OCI-LY7 (cell line): ENCODE measurements at regions not wholly inside any gene's neighbourhood (a gene's known extent, or its start where the extent isn't known, plus 50 kb on each side); places are given as distances from the start of the nearest gene placed in this dataset.
"Not testable (repeated sequence)": the region's sequence is repeated elsewhere in the genome, so short reads cannot be mapped to it uniquely, and the experiment has no call there.

Experiments
- BruUV-seq: library from RNA; stranded (reverse); fragments of 400-500 nt; replicated peaks from 2 replicates; lab custom pipeline; 2021; lab: Mats Ljungman, UMichigan
- CTCF ChIA-PET: fragments of 300-600 bp; sonication (Branson Sonifier 250); formaldehyde crosslinking; loops from one replicate; lab custom pipeline; 2022; ENCODE audit warnings: antibody characterized with exemption; ENCODE audit not compliant: unreplicated experiment; lab: Charles Lee
- POLR2A ChIA-PET: fragments of 300-600 bp; sonication (Branson Sonifier 250); formaldehyde crosslinking; loops from one replicate; lab custom pipeline; 2022; ENCODE audit warnings: antibody characterized with exemption; lab: Charles Lee
- DNase-seq: peaks from one replicate; pipeline ENCODE4 v3.0.0-alpha.2; 2015; ENCODE audit warnings: low spot score
- H2AFZ ChIP-seq: fragments of 200-600 bp; sonication (generic), shearing (Covaris generic); 2 replicates; pipeline ENCODE4 v1.6.1; 2014; ENCODE audit warnings: mild to moderate bottlenecking, antibody characterized with exemption, low read length, moderate library complexity
- H3K27ac ChIP-seq: fragments of 200-600 bp; sonication (generic); 2 replicates; pipeline ENCODE4 v1.5.1; 2014; ENCODE audit warnings: mixed run types, low read depth, mild to moderate bottlenecking, moderate library complexity, low read length, inconsistent platforms; ENCODE audit not compliant: poor library complexity, severe bottlenecking
- H3K36me3 ChIP-seq: fragments of 200-600 bp; sonication (generic); 2 replicates; pipeline ENCODE4 v1.6.1; 2014; ENCODE audit warnings: mild to moderate bottlenecking, antibody characterized with exemption, low read length, moderate library complexity, mixed read lengths; ENCODE audit not compliant: insufficient read depth
- H3K4me1 ChIP-seq: fragments of 200-600 bp; sonication (generic); 2 replicates; pipeline ENCODE4 v1.5.1; 2014; ENCODE audit warnings: mild to moderate bottlenecking, low read length; ENCODE audit not compliant: insufficient read depth, poor library complexity, severe bottlenecking
- H3K4me2 ChIP-seq: fragments of 200-600 bp; sonication (generic); 2 replicates; pipeline ENCODE4 v1.6.1; 2014; ENCODE audit warnings: mild to moderate bottlenecking, low read length
- H3K4me3 ChIP-seq: fragments of 200-600 bp; sonication (generic); 2 replicates; pipeline ENCODE4 v1.5.1; 2014; ENCODE audit warnings: mild to moderate bottlenecking, low read depth, low read length; ENCODE audit not compliant: poor library complexity, severe bottlenecking
- H3K79me2 ChIP-seq: fragments of 200-600 bp; sonication (generic); 2 replicates; pipeline ENCODE4 v1.6.1; 2016; ENCODE audit warnings: low read depth, mild to moderate bottlenecking, low read length, moderate library complexity, mixed read lengths; ENCODE audit not compliant: insufficient read depth
- H3K9me2 ChIP-seq: fragments of 200-600 bp; sonication (generic); 2 replicates; pipeline ENCODE4 v1.6.1; 2016; ENCODE audit warnings: mild to moderate bottlenecking, low read length, mixed read lengths; ENCODE audit not compliant: insufficient read depth
- H3K9me3 ChIP-seq: fragments of 200-600 bp; sonication (generic); 2 replicates; pipeline ENCODE4 v1.6.1; 2014; ENCODE audit warnings: mild to moderate bottlenecking, mixed run types, low read length, mixed read lengths
- H4K20me1 ChIP-seq: fragments of 200-600 bp; sonication (generic); 2 replicates; pipeline ENCODE4 v1.6.1; 2014; ENCODE audit warnings: mild to moderate bottlenecking, antibody characterized with exemption, low read length, moderate library complexity, mixed read lengths; ENCODE audit not compliant: insufficient read depth
- CTCF ChIP-seq: fragments of 200-600 bp; sonication (generic); conservative IDR thresholded peaks from 2 replicates; pipeline ENCODE4 v1.5.1; 2014; ENCODE audit warnings: mild to moderate bottlenecking, antibody characterized with exemption, low read length, moderate library complexity, mixed read lengths
- EZH2phosphoT487 ChIP-seq: fragments of 200-600 bp; sonication (generic); IDR thresholded peaks from 2 replicates; pipeline ENCODE4 v1.6.1; 2018; ENCODE audit warnings: low read depth, borderline replicate concordance, mild to moderate bottlenecking, mixed run types, antibody characterized with exemption, low read length, moderate library complexity, mixed read lengths
- intact Hi-C: fragments of 100-400 bp; cut with micrococcal nuclease; formaldehyde crosslinking; loops from one replicate; pipeline ENCODE4 v1.10.0; 2022; ENCODE audit not compliant: unreplicated experiment

GRCh38 chr3:165503825-165504224, 307.6 kb upstream of the SLITRK3 start:
- POLR2A ChIA-PET = interaction anchor here (0.6 kb wide), 1 partner anchor 75 kb away, joined by 4 read pairs; no protein-coding TSS in a partner anchor
- no TSS peak for BruUV-seq

GRCh38 chr3:165503346-165503745, 307.2 kb upstream of the SLITRK3 start:
- BruUV-seq = no TSS peak
- POLR2A ChIA-PET = interaction anchor here (0.6 kb wide), 1 partner anchor 75 kb away, joined by 4 read pairs; no protein-coding TSS in a partner anchor
- H3K9me2 ChIP-seq = no peaks in the 10 kb centered on the region
- no peak overlapping the region for H3K27ac ChIP-seq
- no peaks in the 10 kb centered on the region for H3K9me3 ChIP-seq
- no peaks in the 10 kb centered on the region for H4K20me1 ChIP-seq
- no peaks in the 10 kb centered on the region for H3K4me1 ChIP-seq
- DNase-seq = no peak
- H3K4me3 ChIP-seq = no peak overlapping the region
- TF ChIP-seq EZH2phosphoT487 (no peak), CTCF (no peak)
- no peak overlapping the region for H2AFZ ChIP-seq
- CTCF ChIA-PET = no interaction called here
- H3K79me2 ChIP-seq = no peaks in the 10 kb centered on the region
- H3K36me3 ChIP-seq = no peaks in the 10 kb centered on the region
- intact Hi-C loops = no loop called here
- H3K4me2 ChIP-seq = no peak overlapping the region

More at GRCh38 chr3:165503825-165504224, 307.6 kb upstream of the SLITRK3 start:
- Histone ChIP-seq H3K36me3 (no peaks in the 10 kb centered on the region), H3K27ac (no peak overlapping the region), H3K9me3 (no peaks in the 10 kb centered on the region), H3K4me2 (no peak overlapping the region), H3K4me1 (no peaks in the 10 kb centered on the region), H4K20me1 (no peaks in the 10 kb centered on the region), H3K4me3 (no peak overlapping the region), H3K9me2 (no peaks in the 10 kb centered on the region), H3K79me2 (no peaks in the 10 kb centered on the region), H2AFZ (no peak overlapping the region)
- DNase-seq = no peak
- intact Hi-C loops = no loop called here
- no peak for TF ChIP-seq EZH2phosphoT487
- TF ChIP-seq CTCF = no peak
- CTCF ChIA-PET = no interaction called here

GRCh38 chr3:165502707-165503106, 306.5 kb upstream of the SLITRK3 start:
- H3K4me1 ChIP-seq = no peaks in the 10 kb centered on the region
- no peaks in the 10 kb centered on the region for H3K9me3 ChIP-seq
- no peaks in the 10 kb centered on the region for H3K36me3 ChIP-seq
- no TSS peak for BruUV-seq
- TF ChIP-seq EZH2phosphoT487 = no peak
- no peak for TF ChIP-seq CTCF
- CTCF ChIA-PET = no interaction called here
- no peaks in the 10 kb centered on the region for H3K9me2 ChIP-seq
- no peak for DNase-seq
- no peak overlapping the region for H3K4me2 ChIP-seq
- no peak overlapping the region for H3K4me3 ChIP-seq
- H3K79me2 ChIP-seq = no peaks in the 10 kb centered on the region
- no peak overlapping the region for H3K27ac ChIP-seq
- intact Hi-C loops = no loop called here
- H2AFZ ChIP-seq = no peak overlapping the region
- POLR2A ChIA-PET = interaction anchor here (0.7 kb wide), 1 partner anchor 248 kb away, joined by 3 read pairs; no protein-coding TSS in a partner anchor
- no peaks in the 10 kb centered on the region for H4K20me1 ChIP-seq

GRCh38 chr3:165498742-165499141, 302.6 kb upstream of the SLITRK3 start:
- CTCF ChIA-PET, H2AFZ ChIP-seq, intact Hi-C loops, DNase-seq, H3K4me2 ChIP-seq, H3K4me1 ChIP-seq, H3K36me3 ChIP-seq, H3K9me2 ChIP-seq, H3K79me2 ChIP-seq, H3K9me3 ChIP-seq, H4K20me1 ChIP-seq, H3K4me3 ChIP-seq, BruUV-seq, H3K27ac ChIP-seq: not testable (repeated sequence)
- POLR2A ChIA-PET = interaction anchor here (0.7 kb wide), 1 partner anchor 32 kb away, joined by 3 read pairs; no protein-coding TSS in a partner anchor
